IPS DF 6.9 (cell line): ENCODE measurements at regions not wholly inside any gene's neighbourhood (a gene's known extent, or its start where the extent isn't known, plus 50 kb on each side); places are given as distances from the start of the nearest gene placed in this dataset.

Experiments used
- DNase-seq: peaks from one replicate; pipeline ENCODE4 v3.0.0-alpha.2; 2013; ENCODE audit warnings: low read depth, low spot score
- H3K27ac ChIP-seq: one replicate; pipeline ENCODE4 v1.5.1; 2013; ENCODE audit warnings: low read length, control low read depth
- H3K27me3 ChIP-seq: 2 replicates; pipeline ENCODE4 v1.6.1; 2013; ENCODE audit warnings: mild to moderate bottlenecking, low read length; ENCODE audit not compliant: control insufficient read depth, insufficient read depth
- H3K36me3 ChIP-seq: 2 replicates; pipeline ENCODE4 v1.6.1; 2013; ENCODE audit warnings: low read length; ENCODE audit not compliant: control insufficient read depth, insufficient read depth
- H3K4me1 ChIP-seq: 2 replicates; pipeline ENCODE4 v1.6.1; 2013; ENCODE audit warnings: low read length; ENCODE audit not compliant: control insufficient read depth, insufficient read depth
- H3K4me3 ChIP-seq: 2 replicates; pipeline ENCODE4 v1.5.1; 2013; ENCODE audit warnings: mild to moderate bottlenecking, low read length
- H3K9me3 ChIP-seq: 2 replicates; pipeline ENCODE4 v1.6.1; 2013; ENCODE audit warnings: low read length, inconsistent platforms; ENCODE audit not compliant: control insufficient read depth, insufficient read depth
- WGBS: extraction: QIAGEN DNeasy Blood & Tissue Kit; methylation state at CpG from one replicate; pipeline ENCODE4 v1.1.7; 2013; ENCODE audit warnings: mixed read lengths, missing lambda C conversion rate; ENCODE audit not compliant: insufficient read length, insufficient coverage; 5-methylcytosine and 5-hydroxymethylcytosine counted together

GRCh38 chr21:27572696-27573095 is 605.8 kb upstream of the ADAMTS5 start:
- DNase-seq = no peak
- H3K36me3 ChIP-seq = no peaks in the 10 kb centered on the region
- H3K27ac ChIP-seq = no peak overlapping the region
- no peak overlapping the region for H3K4me3 ChIP-seq
- no peaks in the 10 kb centered on the region for H3K4me1 ChIP-seq
- no CpG with 5 or more reads among the region's 2 CpGs for WGBS
- no peaks in the 10 kb centered on the region for H3K9me3 ChIP-seq
- no peaks in the 10 kb centered on the region for H3K27me3 ChIP-seq

DNA sequence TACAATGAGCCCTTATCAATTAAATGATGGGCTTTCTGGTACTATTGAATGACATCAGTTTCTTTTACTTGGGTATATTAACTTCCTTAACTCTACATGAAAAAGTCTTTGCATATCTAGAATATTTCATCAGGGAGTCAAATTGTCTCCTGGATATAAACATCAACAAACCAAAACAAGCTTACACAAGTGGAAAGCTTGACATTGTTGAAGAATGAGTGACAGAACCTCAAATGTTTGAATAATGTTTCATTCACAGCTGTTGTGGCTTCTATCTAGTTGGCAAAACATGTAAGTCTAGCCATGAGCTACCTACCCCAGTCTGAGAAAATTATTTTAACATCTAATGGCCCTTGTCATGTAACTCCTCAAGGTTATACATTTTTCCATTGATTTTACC is 604.8 kb upstream of the ADAMTS5 start:
- H3K4me3 ChIP-seq = no peak overlapping the region
- no peaks in the 10 kb centered on the region for H3K36me3 ChIP-seq
- H3K4me1 ChIP-seq = no peaks in the 10 kb centered on the region
- H3K27me3 ChIP-seq = no peaks in the 10 kb centered on the region
- H3K27ac ChIP-seq = no peak overlapping the region
- DNase-seq = no peak
- no peaks in the 10 kb centered on the region for H3K9me3 ChIP-seq

DNA sequence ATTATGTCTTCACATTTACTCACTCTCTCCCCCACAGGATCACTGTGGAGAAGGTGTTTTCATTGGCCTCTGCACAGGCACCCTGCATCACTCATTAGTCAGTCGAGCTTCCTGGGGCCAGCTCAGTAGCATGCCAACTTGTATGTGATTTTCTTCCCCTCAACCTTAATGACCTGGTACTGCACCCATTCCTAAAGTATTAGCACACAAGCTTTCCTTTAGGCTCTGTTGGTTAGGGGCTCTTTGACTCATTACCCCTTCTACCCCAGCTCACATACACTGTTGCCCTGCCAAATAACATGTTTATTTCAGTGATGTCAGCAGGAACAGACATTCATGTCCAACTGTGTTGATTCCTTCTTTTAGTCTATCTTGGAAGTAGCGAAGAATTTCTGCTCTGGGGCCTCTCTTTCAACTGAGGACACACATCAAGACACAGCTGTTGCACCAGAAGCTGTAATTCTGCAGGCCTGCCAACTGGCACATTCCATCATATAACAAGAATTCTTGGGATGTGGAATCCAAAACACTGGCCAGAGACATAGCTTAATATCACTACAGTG is 603.5 kb upstream of the ADAMTS5 start:
- no CpG with 5 or more reads among the region's 2 CpGs for WGBS
- Histone ChIP-seq H3K4me1 (no peaks in the 10 kb centered on the region), H3K36me3 (no peaks in the 10 kb centered on the region), H3K27me3 (no peaks in the 10 kb centered on the region), H3K9me3 (no peaks in the 10 kb centered on the region), H3K4me3 (no peak overlapping the region), H3K27ac (no peak overlapping the region)
- DNase-seq = no peak

- no CpG with 5 or more reads among the region's 2 CpGs for WGBS
- Histone ChIP-seq H3K27me3 (no peaks in the 10 kb centered on the region), H3K9me3 (no peaks in the 10 kb centered on the region), H3K36me3 (no peaks in the 10 kb centered on the region), H3K4me1 (no peaks in the 10 kb centered on the region), H3K27ac (no peak overlapping the region), H3K4me3 (no peak overlapping the region)
- no peak for DNase-seq
Measured at GRCh38 chr21:27569831-27570230, 602.9 kb upstream of the ADAMTS5 start.

DNA sequence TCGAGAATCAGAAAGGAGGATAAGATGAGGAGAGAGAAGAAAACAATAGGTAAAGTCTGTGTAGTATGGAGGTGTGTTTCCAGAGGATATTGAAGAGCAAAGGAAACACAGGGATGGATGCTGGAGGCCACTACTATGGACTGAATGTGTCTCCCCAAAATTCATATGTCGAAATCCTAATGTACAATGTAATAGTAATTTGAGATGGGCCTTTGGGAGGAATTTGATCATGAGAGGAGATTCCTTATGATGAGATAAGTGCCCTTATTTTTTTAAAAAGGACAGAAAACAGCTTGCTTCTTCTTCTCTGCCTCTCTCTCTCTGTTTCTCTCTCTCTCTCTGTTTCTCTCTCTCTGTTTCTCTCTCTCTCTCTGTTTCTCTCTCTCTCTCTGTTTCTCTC is 602.2 kb upstream of the ADAMTS5 start:
- no peak for DNase-seq
- Histone ChIP-seq H3K9me3 (no peaks in the 10 kb centered on the region), H3K4me3 (no peak overlapping the region), H3K27me3 (no peaks in the 10 kb centered on the region), H3K36me3 (no peaks in the 10 kb centered on the region), H3K27ac (no peak overlapping the region), H3K4me1 (no peaks in the 10 kb centered on the region)
- WGBS = no CpG with 5 or more reads among the region's 2 CpGs

DNA sequence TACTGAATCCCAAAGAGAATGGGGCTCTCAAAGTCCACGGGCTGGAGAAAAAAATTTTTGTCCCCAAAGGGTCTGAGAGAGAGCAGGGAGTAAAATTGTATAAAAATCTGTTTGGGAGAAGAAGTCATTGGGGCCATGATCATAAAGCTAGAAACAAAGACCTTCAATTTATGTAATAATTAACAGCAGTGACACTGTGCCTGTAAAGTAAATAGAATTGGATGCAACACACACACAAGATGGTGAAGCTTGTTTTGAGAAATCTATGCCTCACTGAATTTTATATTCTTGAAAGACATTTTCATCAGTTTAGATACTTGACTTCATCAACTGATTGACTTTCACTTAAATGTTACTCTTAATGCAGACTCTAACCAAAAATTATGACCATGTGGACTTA is 600.5 kb upstream of the ADAMTS5 start:
- no peaks in the 10 kb centered on the region for H3K9me3 ChIP-seq
- H3K36me3 ChIP-seq = no peaks in the 10 kb centered on the region
- DNase-seq = no peak
- no CpG with 5 or more reads among the region's 1 CpG for WGBS
- no peaks in the 10 kb centered on the region for H3K27me3 ChIP-seq
- H3K4me1 ChIP-seq = no peaks in the 10 kb centered on the region
- H3K27ac ChIP-seq = no peak overlapping the region
- no peak overlapping the region for H3K4me3 ChIP-seq

- H3K36me3 ChIP-seq = no peaks in the 10 kb centered on the region
- H3K9me3 ChIP-seq = no peaks in the 10 kb centered on the region
- DNase-seq = no peak
- no CpG with 5 or more reads among the region's 6 CpGs for WGBS
- no peaks in the 10 kb centered on the region for H3K27me3 ChIP-seq
- no peak overlapping the region for H3K27ac ChIP-seq
- H3K4me3 ChIP-seq = no peak overlapping the region
- no peaks in the 10 kb centered on the region for H3K4me1 ChIP-seq
Measured at GRCh38 chr21:27566521-27566920, 599.6 kb upstream of the ADAMTS5 start.

- DNase-seq = no peak
Measured at GRCh38 chr21:27565364-27565763, 598.5 kb upstream of the ADAMTS5 start.

DNA sequence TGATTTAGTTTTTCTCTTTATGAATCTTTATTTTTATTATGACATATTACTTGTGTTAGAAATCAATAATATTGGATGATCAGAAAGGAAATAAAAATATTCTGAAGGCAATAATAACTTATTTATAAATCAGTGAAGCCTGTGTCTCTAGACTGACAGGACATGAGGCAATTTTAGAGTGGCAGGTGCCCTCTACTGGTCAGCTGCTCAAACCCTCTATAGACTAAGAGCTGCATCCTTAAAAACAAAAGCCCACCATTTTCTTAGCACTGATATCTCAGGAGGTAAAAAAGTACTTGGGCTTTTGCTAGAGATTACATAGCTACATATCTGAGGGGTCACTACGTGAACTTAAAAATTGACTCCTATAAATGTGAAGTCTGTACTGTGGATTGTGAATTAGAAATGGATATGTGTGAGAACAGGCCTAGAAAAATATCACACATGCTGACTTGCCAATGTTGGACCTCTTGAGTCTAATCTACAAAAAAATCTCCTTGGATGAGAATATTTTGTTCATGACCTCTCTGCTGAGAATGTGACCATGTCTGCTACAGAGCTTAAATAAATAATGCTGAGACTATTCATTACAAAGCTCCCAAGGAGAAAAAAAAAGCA is 597.9 kb upstream of the ADAMTS5 start:
- no peaks in the 10 kb centered on the region for H3K36me3 ChIP-seq
- H3K4me3 ChIP-seq = no peak overlapping the region
- no CpG with 5 or more reads among the region's 1 CpG for WGBS
- no peaks in the 10 kb centered on the region for H3K9me3 ChIP-seq
- H3K27me3 ChIP-seq = no peaks in the 10 kb centered on the region
- DNase-seq = no peak
- H3K27ac ChIP-seq = no peak overlapping the region
- H3K4me1 ChIP-seq = no peaks in the 10 kb centered on the region

More at GRCh38 chr21:27565364-27565763, 598.5 kb upstream of the ADAMTS5 start:
- WGBS = no CpG with 5 or more reads among the region's 1 CpG
- Histone ChIP-seq H3K27ac (no peak overlapping the region), H3K4me3 (no peak overlapping the region), H3K27me3 (no peaks in the 10 kb centered on the region), H3K36me3 (no peaks in the 10 kb centered on the region), H3K9me3 (no peaks in the 10 kb centered on the region), H3K4me1 (no peaks in the 10 kb centered on the region)

DNA sequence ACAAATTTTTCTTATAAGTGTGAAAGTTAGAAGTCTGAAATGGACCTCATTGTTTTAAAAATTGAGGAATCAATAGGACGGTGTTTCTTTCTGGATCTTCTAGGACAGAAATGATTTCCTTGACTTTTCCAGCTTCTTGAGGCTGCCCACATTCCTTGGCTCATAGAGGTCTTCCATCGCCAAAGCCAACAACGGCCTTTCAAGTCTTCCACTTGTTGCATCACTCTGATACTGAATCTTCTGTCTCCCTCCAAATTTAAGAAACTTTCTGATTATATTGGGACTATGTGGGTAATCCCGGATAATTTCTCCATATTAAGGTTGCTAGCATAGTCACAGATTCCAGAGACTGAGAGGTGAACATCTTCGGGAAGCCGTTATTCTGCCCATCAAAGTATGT is 595.4 kb upstream of the ADAMTS5 start:
- DNase-seq = no peak
- H3K27ac ChIP-seq = no peak overlapping the region
- no CpG with 5 or more reads among the region's 6 CpGs for WGBS

DNA sequence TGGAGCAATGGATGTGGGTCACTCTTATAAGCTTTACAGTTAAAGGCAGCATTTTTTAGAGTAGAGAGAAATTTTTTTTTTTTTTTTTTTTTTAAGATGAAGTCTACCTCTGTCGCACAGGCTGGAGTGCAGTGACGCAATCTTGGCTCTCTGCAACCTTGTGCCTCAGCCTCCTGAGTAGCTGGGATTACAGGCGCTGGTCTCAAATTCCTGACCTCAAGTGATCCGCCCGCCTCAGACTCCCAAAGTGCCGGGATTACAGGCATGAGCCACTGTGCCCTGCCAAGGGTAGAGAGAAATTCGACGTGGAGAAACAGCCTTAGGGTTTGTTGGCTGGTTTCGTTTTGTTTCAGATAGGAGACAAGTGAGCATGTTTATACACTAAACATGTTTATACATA is 594.2 kb upstream of the ADAMTS5 start:
- no peak for DNase-seq
- no CpG with 5 or more reads among the region's 9 CpGs for WGBS
- no peaks in the 10 kb centered on the region for H3K9me3 ChIP-seq

More for the DNA sequence above, 595.4 kb upstream of the ADAMTS5 start:
- Histone ChIP-seq H3K4me1 (no peaks in the 10 kb centered on the region), H3K36me3 (no peaks in the 10 kb centered on the region), H3K4me3 (no peak overlapping the region), H3K27me3 (no peaks in the 10 kb centered on the region), H3K9me3 (no peaks in the 10 kb centered on the region)

More for the DNA sequence above, 594.2 kb upstream of the ADAMTS5 start:
- Histone ChIP-seq H3K27ac (no peak overlapping the region), H3K36me3 (no peaks in the 10 kb centered on the region), H3K27me3 (no peaks in the 10 kb centered on the region), H3K4me1 (no peaks in the 10 kb centered on the region), H3K4me3 (no peak overlapping the region)
